ENCODE measurements at regions not wholly inside any gene's neighbourhood (a gene's known extent, or its start where the extent isn't known, plus 50 kb on each side); places are given as distances from the start of the nearest gene placed in this dataset.

DNA sequence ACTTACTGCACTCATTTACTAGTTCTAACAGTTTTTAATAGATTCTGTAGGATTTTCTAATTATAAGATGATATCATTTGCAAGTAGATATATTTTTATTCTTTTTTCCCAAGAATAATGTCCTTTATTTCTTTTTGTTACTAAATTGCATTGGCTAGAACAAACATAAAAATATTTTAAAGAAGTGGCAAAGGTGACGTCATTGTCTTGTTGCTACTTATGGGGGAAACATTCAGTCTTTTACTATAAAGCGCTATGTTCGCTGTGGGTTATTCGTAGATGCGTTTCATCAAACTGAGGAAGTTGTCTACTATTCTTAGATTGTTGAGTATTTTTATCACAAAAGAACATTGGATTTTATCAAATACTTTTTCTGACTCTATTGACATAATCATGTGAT lies 765.2 kb upstream of the POU3F3 start:
- Histone ChIP-seq H3K27ac (ENCODE audit: low read depth, low read length) (no peak overlapping the region), H3K9me3 (ENCODE audit: control insufficient read depth in 1 of 2, low read length in 2 of 2) (no peaks in the 10 kb centered on the region), H3K27me3 (ENCODE audit: control insufficient read depth in 1 of 2, insufficient read depth in 2 of 2, low read length in 2 of 2) (no peaks in the 10 kb centered on the region), H3K36me3 (ENCODE audit: control insufficient read depth in 1 of 2, insufficient read depth in 2 of 2, low read length in 2 of 2) (no peaks in the 10 kb centered on the region), H3K9ac (ENCODE audit: low read depth in 1 of 2, low read length in 2 of 2) (no peak overlapping the region), H3K4me3 (ENCODE audit: low read depth in 1 of 2, low read length in 2 of 2) (no peak overlapping the region), H3K4me1 (ENCODE audit: control insufficient read depth in 1 of 2, insufficient read depth in 2 of 2, low read length in 2 of 2) (no peaks in the 10 kb centered on the region)

DNA sequence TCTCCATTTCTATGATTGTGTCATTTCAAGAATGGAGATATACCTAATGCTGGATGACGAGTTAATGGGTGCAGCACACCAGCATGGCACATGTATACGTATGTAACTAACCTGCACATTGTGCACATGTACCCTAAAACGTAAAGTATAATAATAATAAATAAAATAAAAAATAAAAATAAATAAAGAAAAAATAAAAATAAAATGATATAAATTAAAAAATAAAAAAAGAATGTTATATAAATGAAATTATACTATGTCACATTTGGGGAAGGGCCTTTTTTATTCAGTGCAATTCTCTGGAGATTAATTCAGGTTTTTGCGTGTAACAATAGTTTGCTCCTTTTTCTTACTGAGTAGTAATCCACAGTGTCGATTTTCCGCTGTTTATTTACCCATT lies 763.5 kb upstream of the POU3F3 start:
- Histone ChIP-seq H3K4me1 (ENCODE audit: control insufficient read depth in 1 of 2, insufficient read depth in 2 of 2, low read length in 2 of 2) (no peaks in the 10 kb centered on the region), H3K36me3 (ENCODE audit: control insufficient read depth in 1 of 2, insufficient read depth in 2 of 2, low read length in 2 of 2) (no peaks in the 10 kb centered on the region), H3K9ac (ENCODE audit: low read depth in 1 of 2, low read length in 2 of 2) (no peak overlapping the region), H3K27me3 (ENCODE audit: control insufficient read depth in 1 of 2, insufficient read depth in 2 of 2, low read length in 2 of 2) (no peaks in the 10 kb centered on the region), H3K9me3 (ENCODE audit: control insufficient read depth in 1 of 2, low read length in 2 of 2) (no peaks in the 10 kb centered on the region), H3K27ac (ENCODE audit: low read depth, low read length) (no peak overlapping the region), H3K4me3 (ENCODE audit: low read depth in 1 of 2, low read length in 2 of 2) (no peak overlapping the region)

DNA sequence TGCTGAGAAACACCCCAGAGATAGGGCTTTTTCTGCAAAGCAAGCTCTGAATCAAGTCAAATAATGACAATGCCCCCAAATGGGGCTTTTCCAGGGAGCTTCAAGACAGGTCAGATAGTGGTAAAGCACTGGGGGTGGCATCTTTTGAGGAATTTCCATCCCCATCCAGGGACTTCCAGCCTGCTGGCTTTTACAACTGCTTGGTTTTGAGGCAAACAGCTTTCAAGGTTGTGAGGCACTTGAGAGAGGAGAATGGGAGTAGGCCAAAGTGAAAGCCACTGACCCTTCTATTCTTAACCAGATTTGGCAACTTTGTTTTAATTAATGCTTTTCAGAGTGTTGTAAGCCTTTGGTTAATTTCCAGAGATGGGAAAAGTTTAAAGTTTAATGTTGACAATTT lies 762.0 kb upstream of the POU3F3 start:
- peaks cover 0 to 2% of the 10 kb centered on the region in 2 donors for H3K9me3 ChIP-seq (ENCODE audit: control insufficient read depth in 1 of 2, low read length in 2 of 2)
- no peaks in the 10 kb centered on the region for H3K36me3 ChIP-seq (ENCODE audit: control insufficient read depth in 1 of 2, insufficient read depth in 2 of 2, low read length in 2 of 2)
- no peak overlapping the region for H3K9ac ChIP-seq (ENCODE audit: low read depth in 1 of 2, low read length in 2 of 2)
- H3K4me1 ChIP-seq (ENCODE audit: control insufficient read depth in 1 of 2, insufficient read depth in 2 of 2, low read length in 2 of 2) = no peaks in the 10 kb centered on the region
- no peak overlapping the region for H3K4me3 ChIP-seq (ENCODE audit: low read depth in 1 of 2, low read length in 2 of 2)
- no peaks in the 10 kb centered on the region for H3K27me3 ChIP-seq (ENCODE audit: control insufficient read depth in 1 of 2, insufficient read depth in 2 of 2, low read length in 2 of 2)
- H3K27ac ChIP-seq (ENCODE audit: low read depth, low read length) = no peak overlapping the region

DNA sequence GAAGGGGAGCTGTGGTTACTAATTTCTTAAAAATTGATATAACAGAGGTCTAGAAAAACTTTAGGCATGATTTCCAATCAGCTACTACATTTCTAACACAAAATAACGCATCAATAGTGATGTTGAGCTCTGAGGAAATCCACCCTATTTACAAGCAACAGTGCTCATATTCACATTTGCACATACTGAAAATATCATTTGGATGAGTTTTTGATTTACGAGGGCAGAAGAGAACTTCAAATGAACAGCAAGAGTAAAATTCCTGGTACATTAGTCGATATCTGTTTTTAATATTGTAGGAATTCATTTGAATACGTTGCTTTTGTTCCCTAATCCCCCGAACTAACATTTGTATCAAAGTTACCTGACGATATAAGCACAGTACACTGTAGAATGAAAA lies 761.0 kb upstream of the POU3F3 start:
- Histone ChIP-seq H3K9me3 (ENCODE audit: control insufficient read depth in 1 of 2, low read length in 2 of 2) (peaks cover 0 to 2% of the 10 kb centered on the region in 2 donors), H3K9ac (ENCODE audit: low read depth in 1 of 2, low read length in 2 of 2) (no peak overlapping the region), H3K27ac (ENCODE audit: low read depth, low read length) (no peak overlapping the region), H3K27me3 (ENCODE audit: control insufficient read depth in 1 of 2, insufficient read depth in 2 of 2, low read length in 2 of 2) (no peaks in the 10 kb centered on the region), H3K36me3 (ENCODE audit: control insufficient read depth in 1 of 2, insufficient read depth in 2 of 2, low read length in 2 of 2) (no peaks in the 10 kb centered on the region), H3K4me3 (ENCODE audit: low read depth in 1 of 2, low read length in 2 of 2) (no peak overlapping the region), H3K4me1 (ENCODE audit: control insufficient read depth in 1 of 2, insufficient read depth in 2 of 2, low read length in 2 of 2) (no peaks in the 10 kb centered on the region)

DNA sequence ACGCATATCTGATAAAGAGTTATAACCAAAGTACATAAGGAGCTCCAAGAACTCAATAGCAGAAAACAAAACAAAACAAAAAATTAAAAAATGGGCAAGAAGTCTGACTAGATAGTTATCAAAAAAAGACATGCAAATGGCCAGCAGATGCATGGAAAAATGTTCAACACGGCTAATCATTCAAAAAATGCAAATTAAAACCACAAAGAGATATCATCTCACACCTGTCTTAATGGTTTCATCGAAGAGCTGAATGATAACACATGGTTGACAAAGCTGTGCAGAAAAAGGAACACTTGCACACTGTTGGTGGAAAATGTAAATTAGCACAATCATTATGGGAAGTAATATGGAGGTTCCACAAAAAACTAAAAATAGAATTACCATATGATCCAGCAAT lies 751.3 kb upstream of the POU3F3 start:
- no peak overlapping the region for H3K9ac ChIP-seq (ENCODE audit: low read depth in 1 of 2, low read length in 2 of 2)
- H3K4me3 ChIP-seq (ENCODE audit: low read depth in 1 of 2, low read length in 2 of 2) = no peak overlapping the region
- H3K36me3 ChIP-seq (ENCODE audit: control insufficient read depth in 1 of 2, insufficient read depth in 2 of 2, low read length in 2 of 2) = no peaks in the 10 kb centered on the region
- no peaks in the 10 kb centered on the region for H3K4me1 ChIP-seq (ENCODE audit: control insufficient read depth in 1 of 2, insufficient read depth in 2 of 2, low read length in 2 of 2)
- no peaks in the 10 kb centered on the region for H3K9me3 ChIP-seq (ENCODE audit: control insufficient read depth in 1 of 2, low read length in 2 of 2)
- no peaks in the 10 kb centered on the region for H3K27me3 ChIP-seq (ENCODE audit: control insufficient read depth in 1 of 2, insufficient read depth in 2 of 2, low read length in 2 of 2)
- no peak overlapping the region for H3K27ac ChIP-seq (ENCODE audit: low read depth, low read length)

DNA sequence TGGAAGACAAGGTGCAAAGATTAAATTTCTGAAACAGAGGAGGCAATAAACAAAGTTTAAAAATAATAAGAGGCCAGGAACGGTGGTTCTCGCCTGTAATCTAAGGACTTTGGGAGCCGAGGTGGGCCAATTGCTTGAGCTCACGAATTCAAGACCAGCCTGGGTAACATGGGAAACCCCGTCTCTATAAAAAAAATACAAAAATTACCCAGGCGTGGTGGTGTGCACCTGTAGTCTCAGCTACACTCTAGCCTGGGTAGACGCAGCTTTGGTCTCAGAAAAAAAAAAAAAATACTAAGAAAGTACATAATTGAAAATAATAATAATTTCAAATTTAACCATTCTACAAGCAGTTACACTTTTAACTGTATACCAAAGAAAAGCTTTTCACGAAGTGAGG lies 744.6 kb upstream of the POU3F3 start:
- Histone ChIP-seq H3K9me3 (ENCODE audit: control insufficient read depth in 1 of 2, low read length in 2 of 2) (no peaks in the 10 kb centered on the region), H3K4me3 (ENCODE audit: low read depth in 1 of 2, low read length in 2 of 2) (no peak overlapping the region), H3K36me3 (ENCODE audit: control insufficient read depth in 1 of 2, insufficient read depth in 2 of 2, low read length in 2 of 2) (no peaks in the 10 kb centered on the region), H3K27ac (ENCODE audit: low read depth, low read length) (no peak overlapping the region), H3K4me1 (ENCODE audit: control insufficient read depth in 1 of 2, insufficient read depth in 2 of 2, low read length in 2 of 2) (no peaks in the 10 kb centered on the region), H3K9ac (ENCODE audit: low read depth in 1 of 2, low read length in 2 of 2) (no peak overlapping the region), H3K27me3 (ENCODE audit: control insufficient read depth in 1 of 2, insufficient read depth in 2 of 2, low read length in 2 of 2) (no peaks in the 10 kb centered on the region)

DNA sequence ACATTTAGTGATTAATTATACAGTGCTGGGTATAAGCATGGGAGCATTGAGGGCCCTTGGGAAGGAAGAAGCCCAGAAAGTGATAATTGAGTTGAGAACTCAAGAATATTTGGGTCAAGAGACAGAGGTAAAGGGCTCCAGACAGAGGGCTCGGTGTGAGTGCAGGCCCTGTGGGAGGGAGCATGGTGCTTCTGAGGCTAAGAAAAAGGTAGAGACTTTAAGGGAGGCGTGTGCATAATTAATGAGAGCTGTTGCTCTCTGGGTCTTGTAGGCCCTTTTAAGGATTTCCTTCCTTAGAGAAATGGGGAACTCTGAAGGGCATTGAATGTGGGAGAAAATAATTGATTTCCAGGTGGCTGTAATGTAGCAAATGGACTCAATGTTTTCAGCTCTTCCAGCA lies 735.0 kb upstream of the POU3F3 start:
- Histone ChIP-seq H3K4me3 (ENCODE audit: low read depth in 1 of 2, low read length in 2 of 2) (no peak overlapping the region), H3K27me3 (ENCODE audit: control insufficient read depth in 1 of 2, insufficient read depth in 2 of 2, low read length in 2 of 2) (no peaks in the 10 kb centered on the region), H3K27ac (ENCODE audit: low read depth, low read length) (no peak overlapping the region), H3K36me3 (ENCODE audit: control insufficient read depth in 1 of 2, insufficient read depth in 2 of 2, low read length in 2 of 2) (no peaks in the 10 kb centered on the region), H3K4me1 (ENCODE audit: control insufficient read depth in 1 of 2, insufficient read depth in 2 of 2, low read length in 2 of 2) (no peaks in the 10 kb centered on the region), H3K9me3 (ENCODE audit: control insufficient read depth in 1 of 2, low read length in 2 of 2) (no peaks in the 10 kb centered on the region), H3K9ac (ENCODE audit: low read depth in 1 of 2, low read length in 2 of 2) (no peak overlapping the region)

DNA sequence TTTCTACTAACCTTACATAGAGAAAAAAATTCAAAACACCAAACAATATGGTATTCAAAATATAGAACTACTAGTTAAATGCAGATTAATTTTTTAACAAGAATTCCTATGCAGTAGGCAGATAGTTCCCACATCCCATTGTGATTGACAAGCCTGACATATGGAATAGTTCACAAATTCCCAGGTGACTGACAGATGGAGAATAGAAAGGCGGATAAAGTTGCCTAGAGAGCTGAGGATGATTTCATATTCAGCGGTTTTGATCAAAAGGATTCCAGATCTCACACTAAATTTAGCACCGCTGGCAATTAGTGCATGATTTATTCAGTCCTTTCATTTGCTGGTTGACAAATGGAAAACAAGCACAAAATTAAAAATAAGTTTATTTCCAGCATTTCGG lies 733.7 kb upstream of the POU3F3 start:
- H3K9me3 ChIP-seq (ENCODE audit: control insufficient read depth in 1 of 2, low read length in 2 of 2) = no peaks in the 10 kb centered on the region
- H3K9ac ChIP-seq (ENCODE audit: low read depth in 1 of 2, low read length in 2 of 2) = no peak overlapping the region
- no peaks in the 10 kb centered on the region for H3K4me1 ChIP-seq (ENCODE audit: control insufficient read depth in 1 of 2, insufficient read depth in 2 of 2, low read length in 2 of 2)
- no peaks in the 10 kb centered on the region for H3K27me3 ChIP-seq (ENCODE audit: control insufficient read depth in 1 of 2, insufficient read depth in 2 of 2, low read length in 2 of 2)
- H3K36me3 ChIP-seq (ENCODE audit: control insufficient read depth in 1 of 2, insufficient read depth in 2 of 2, low read length in 2 of 2) = no peaks in the 10 kb centered on the region
- H3K27ac ChIP-seq (ENCODE audit: low read depth, low read length) = no peak overlapping the region
- no peak overlapping the region for H3K4me3 ChIP-seq (ENCODE audit: low read depth in 1 of 2, low read length in 2 of 2)

DNA sequence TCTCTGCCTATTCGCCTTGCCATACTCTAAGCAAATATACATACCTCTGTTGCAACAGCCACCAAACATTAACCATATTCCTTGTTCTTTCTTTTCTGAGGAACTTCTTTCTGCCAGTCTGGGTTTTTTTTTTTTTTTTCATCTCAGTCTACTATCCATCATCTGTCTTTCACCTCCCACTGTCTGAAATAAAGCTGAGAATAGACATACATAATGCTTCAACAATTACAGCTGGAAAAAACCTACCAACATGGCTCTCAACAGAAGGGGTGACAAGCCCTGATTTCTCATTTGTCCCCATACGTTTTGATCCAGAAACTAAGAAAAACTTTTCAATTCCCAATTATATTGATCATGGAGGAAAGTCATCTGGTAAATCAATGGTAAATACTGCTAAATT lies 728.8 kb upstream of the POU3F3 start:
- no peaks in the 10 kb centered on the region for H3K9me3 ChIP-seq (ENCODE audit: control insufficient read depth in 1 of 2, low read length in 2 of 2)
- H3K4me1 ChIP-seq (ENCODE audit: control insufficient read depth in 1 of 2, insufficient read depth in 2 of 2, low read length in 2 of 2) = no peaks in the 10 kb centered on the region
- no peak overlapping the region for H3K9ac ChIP-seq (ENCODE audit: low read depth in 1 of 2, low read length in 2 of 2)
- no peak overlapping the region for H3K4me3 ChIP-seq (ENCODE audit: low read depth in 1 of 2, low read length in 2 of 2)
- no peaks in the 10 kb centered on the region for H3K36me3 ChIP-seq (ENCODE audit: control insufficient read depth in 1 of 2, insufficient read depth in 2 of 2, low read length in 2 of 2)
- no peaks in the 10 kb centered on the region for H3K27me3 ChIP-seq (ENCODE audit: control insufficient read depth in 1 of 2, insufficient read depth in 2 of 2, low read length in 2 of 2)
- no peak overlapping the region for H3K27ac ChIP-seq (ENCODE audit: low read depth, low read length)

DNA sequence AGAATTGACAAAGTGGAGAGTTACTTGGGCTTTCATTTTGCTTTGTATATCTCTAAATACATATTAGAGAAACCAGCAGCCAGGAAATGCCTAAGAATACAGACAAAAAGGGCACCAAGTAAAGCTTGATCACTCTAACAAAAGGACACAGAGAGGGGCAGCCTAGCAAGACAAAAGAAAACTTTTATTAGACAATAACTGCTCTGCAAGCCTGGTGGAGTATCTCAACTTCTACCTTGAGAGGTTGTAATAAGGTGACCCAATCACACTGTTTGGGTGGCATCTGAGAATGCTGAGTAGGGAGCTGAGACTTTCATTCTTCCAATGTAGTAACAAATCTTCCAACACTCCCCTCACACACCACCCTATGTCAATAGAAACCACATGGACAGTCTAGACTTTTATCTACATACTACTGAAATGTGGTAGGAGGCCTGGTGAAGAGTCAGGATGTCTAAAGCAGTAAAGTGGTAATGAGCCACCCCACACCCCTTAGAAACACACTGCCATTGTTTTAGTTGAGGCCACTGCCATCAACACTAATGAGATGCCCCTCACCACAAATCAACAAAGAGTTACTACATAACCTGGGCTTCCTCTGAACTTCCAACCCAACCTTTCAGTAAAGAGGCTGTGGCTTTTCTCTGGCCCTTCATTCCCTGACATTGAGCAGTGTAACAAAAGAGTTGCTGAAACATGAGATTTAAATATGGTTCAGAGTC lies 726.7 kb upstream of the POU3F3 start:
- H3K9ac ChIP-seq (ENCODE audit: low read depth in 1 of 2, low read length in 2 of 2) = no peak overlapping the region
- no peaks in the 10 kb centered on the region for H3K27me3 ChIP-seq (ENCODE audit: control insufficient read depth in 1 of 2, insufficient read depth in 2 of 2, low read length in 2 of 2)
- no peak overlapping the region for H3K4me3 ChIP-seq (ENCODE audit: low read depth in 1 of 2, low read length in 2 of 2)
- no peak overlapping the region for H3K27ac ChIP-seq (ENCODE audit: low read depth, low read length)
- H3K4me1 ChIP-seq (ENCODE audit: control insufficient read depth in 1 of 2, insufficient read depth in 2 of 2, low read length in 2 of 2) = no peaks in the 10 kb centered on the region
- no peaks in the 10 kb centered on the region for H3K9me3 ChIP-seq (ENCODE audit: control insufficient read depth in 1 of 2, low read length in 2 of 2)
- H3K36me3 ChIP-seq (ENCODE audit: control insufficient read depth in 1 of 2, insufficient read depth in 2 of 2, low read length in 2 of 2) = no peaks in the 10 kb centered on the region

DNA sequence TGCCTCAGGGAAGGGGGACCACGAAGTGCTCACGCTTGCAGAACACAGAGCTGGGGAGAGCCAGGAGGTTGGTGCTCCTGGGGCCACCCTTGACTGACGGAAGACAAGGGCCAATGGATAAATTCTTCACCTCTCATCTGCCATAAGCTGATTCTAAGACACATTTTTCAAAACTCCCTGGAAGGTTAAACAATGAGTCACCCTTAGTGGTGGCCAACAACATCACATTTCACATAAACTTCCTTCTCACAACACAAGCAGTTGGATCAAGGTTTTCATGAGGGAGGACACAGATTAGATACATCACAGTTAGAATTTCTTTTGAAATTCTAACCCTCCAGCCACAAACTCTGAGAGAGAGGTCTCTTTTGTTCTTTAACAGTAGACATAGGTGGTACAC lies 713.6 kb upstream of the POU3F3 start:
- Histone ChIP-seq H3K4me3 (ENCODE audit: low read depth in 1 of 2, low read length in 2 of 2) (no peak overlapping the region), H3K27ac (ENCODE audit: low read depth, low read length) (no peak overlapping the region), H3K27me3 (ENCODE audit: control insufficient read depth in 1 of 2, insufficient read depth in 2 of 2, low read length in 2 of 2) (no peaks in the 10 kb centered on the region), H3K9me3 (ENCODE audit: control insufficient read depth in 1 of 2, low read length in 2 of 2) (no peaks in the 10 kb centered on the region), H3K36me3 (ENCODE audit: control insufficient read depth in 1 of 2, insufficient read depth in 2 of 2, low read length in 2 of 2) (no peaks in the 10 kb centered on the region), H3K4me1 (ENCODE audit: control insufficient read depth in 1 of 2, insufficient read depth in 2 of 2, low read length in 2 of 2) (no peaks in the 10 kb centered on the region), H3K9ac (ENCODE audit: low read depth in 1 of 2, low read length in 2 of 2) (no peak overlapping the region)

Data from duodenal mucosa (tissue), 2 donors.